ENCODE measurements at regions not wholly inside any gene's neighbourhood (a gene's known extent, or its start where the extent isn't known, plus 50 kb on each side); places are given as distances from the start of the nearest gene placed in this dataset.
"Not testable (repeated sequence)": the region's sequence is repeated elsewhere in the genome, so short reads cannot be mapped to it uniquely, and the experiment has no call there.

DNA sequence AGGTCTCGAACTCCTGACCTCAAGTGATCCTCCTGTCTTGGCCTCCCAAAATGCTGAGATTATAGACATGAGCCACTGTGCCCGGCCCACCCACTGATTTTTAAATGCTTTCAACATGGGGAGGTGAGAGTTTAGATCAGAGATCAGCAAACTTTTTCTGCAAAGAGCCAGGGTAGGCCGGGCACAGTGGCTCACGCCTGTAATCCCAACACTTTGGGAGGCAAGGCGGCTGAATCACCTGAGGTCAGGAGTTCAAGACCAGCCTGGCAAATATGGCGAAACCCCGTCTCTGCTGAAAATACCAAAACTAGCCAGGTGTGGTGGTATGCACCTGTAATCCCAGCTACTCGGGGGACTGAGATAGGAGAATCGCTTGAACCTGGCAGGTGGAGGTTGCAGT is 88.3 kb upstream of the LHX1 start:
- H3K27ac ChIP-seq (ENCODE audit: low read depth, low read length); H3K36me3 ChIP-seq (ENCODE audit: control insufficient read depth in 1 of 2, insufficient read depth in 2 of 2, low read length in 2 of 2); H3K9ac ChIP-seq (ENCODE audit: low read depth in 1 of 2, low read length in 2 of 2); H3K27me3 ChIP-seq (ENCODE audit: control insufficient read depth in 1 of 2, insufficient read depth in 2 of 2, low read length in 2 of 2); H3K4me1 ChIP-seq (ENCODE audit: control insufficient read depth in 1 of 2, insufficient read depth in 2 of 2, low read length in 2 of 2); H3K9me3 ChIP-seq (ENCODE audit: control insufficient read depth in 1 of 2, low read length in 2 of 2); H3K4me3 ChIP-seq (ENCODE audit: low read depth in 1 of 2, low read length in 2 of 2): not testable (repeated sequence)

DNA sequence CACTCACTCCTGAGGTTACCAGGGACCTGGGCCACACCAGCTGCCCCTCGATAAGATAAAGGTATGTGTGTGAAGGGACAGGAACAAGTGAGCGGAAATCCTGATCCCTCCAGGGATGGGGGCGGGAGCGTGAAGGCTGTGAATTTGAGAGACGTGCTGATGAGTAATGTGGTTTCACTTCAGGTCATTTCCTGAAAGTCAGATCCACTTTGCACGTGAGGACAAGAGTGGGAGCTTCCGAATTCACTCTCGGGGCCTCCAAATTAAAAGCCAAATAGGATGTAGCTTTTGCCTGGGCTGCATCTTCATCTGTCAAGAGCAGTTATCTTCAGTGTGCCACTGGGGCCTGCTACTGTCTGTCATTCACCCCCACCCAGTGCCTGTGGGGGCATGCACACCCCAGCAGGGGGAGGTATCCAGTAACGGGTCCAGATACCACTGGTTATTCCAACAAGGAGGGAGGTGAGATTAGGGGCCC is 87.4 kb upstream of the LHX1 start:
- Histone ChIP-seq H3K27ac (ENCODE audit: low read depth, low read length) (no peak overlapping the region), H3K9me3 (ENCODE audit: control insufficient read depth in 1 of 2, low read length in 2 of 2) (no peaks in the 10 kb centered on the region), H3K36me3 (ENCODE audit: control insufficient read depth in 1 of 2, insufficient read depth in 2 of 2, low read length in 2 of 2) (no peaks in the 10 kb centered on the region), H3K9ac (ENCODE audit: low read depth in 1 of 2, low read length in 2 of 2) (no peak overlapping the region), H3K4me3 (ENCODE audit: low read depth in 1 of 2, low read length in 2 of 2) (no peak overlapping the region), H3K4me1 (ENCODE audit: control insufficient read depth in 1 of 2, insufficient read depth in 2 of 2, low read length in 2 of 2) (no peaks in the 10 kb centered on the region), H3K27me3 (ENCODE audit: control insufficient read depth in 1 of 2, insufficient read depth in 2 of 2, low read length in 2 of 2) (peaks cover 0 to 5% of the 10 kb centered on the region in 2 donors)

DNA sequence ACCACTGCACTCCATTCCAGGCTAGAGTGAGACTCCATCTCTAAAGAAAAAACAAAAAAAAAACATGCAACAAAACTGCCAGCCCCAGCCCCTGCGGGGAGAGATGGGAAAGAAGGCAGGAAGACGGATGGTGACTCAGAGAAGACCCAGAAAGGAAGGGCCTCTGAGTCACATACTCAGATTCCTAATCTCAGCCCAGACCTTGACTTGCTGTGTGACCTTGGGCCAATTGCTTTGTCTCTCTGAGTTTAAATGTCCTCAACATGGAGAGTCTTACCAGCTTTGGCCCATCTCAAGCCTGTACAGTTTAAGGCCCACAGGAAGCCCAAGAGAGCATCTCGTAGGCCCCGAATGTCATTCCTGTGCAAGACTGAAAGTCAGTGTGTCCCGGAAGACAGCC is 86.5 kb upstream of the LHX1 start:
- Histone ChIP-seq H3K4me3 (ENCODE audit: low read depth in 1 of 2, low read length in 2 of 2) (no peak overlapping the region), H3K9ac (ENCODE audit: low read depth in 1 of 2, low read length in 2 of 2) (no peak overlapping the region), H3K27me3 (ENCODE audit: control insufficient read depth in 1 of 2, insufficient read depth in 2 of 2, low read length in 2 of 2) (peaks cover 3 to 7% of the 10 kb centered on the region in 2 donors), H3K9me3 (ENCODE audit: control insufficient read depth in 1 of 2, low read length in 2 of 2) (no peaks in the 10 kb centered on the region), H3K4me1 (ENCODE audit: control insufficient read depth in 1 of 2, insufficient read depth in 2 of 2, low read length in 2 of 2) (no peaks in the 10 kb centered on the region), H3K36me3 (ENCODE audit: control insufficient read depth in 1 of 2, insufficient read depth in 2 of 2, low read length in 2 of 2) (no peaks in the 10 kb centered on the region), H3K27ac (ENCODE audit: low read depth, low read length) (no peak overlapping the region)

DNA sequence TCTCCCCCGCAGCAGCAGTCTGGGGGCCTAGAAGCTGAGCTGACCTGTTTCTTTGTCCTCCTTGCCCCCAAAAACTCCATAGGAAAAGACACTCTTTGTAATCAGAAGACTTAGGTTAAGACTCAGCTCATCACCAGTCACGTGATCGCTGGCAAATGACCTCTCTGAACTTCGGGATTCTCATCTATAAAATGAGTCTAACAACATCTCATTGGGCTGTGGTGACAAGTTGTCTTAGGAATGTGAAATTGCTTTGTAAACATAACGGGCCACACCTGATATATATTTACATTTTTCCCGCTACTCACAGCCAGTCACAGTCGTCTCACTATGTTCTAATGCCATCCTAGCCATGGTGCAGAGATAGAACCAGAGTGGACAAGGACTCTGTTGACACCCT is 86.0 kb upstream of the LHX1 start:
- no peaks in the 10 kb centered on the region for H3K4me1 ChIP-seq (ENCODE audit: control insufficient read depth in 1 of 2, insufficient read depth in 2 of 2, low read length in 2 of 2)
- no peaks in the 10 kb centered on the region for H3K36me3 ChIP-seq (ENCODE audit: control insufficient read depth in 1 of 2, insufficient read depth in 2 of 2, low read length in 2 of 2)
- no peaks in the 10 kb centered on the region for H3K9me3 ChIP-seq (ENCODE audit: control insufficient read depth in 1 of 2, low read length in 2 of 2)
- H3K9ac ChIP-seq (ENCODE audit: low read depth in 1 of 2, low read length in 2 of 2), result no peak overlapping the region
- H3K27ac ChIP-seq (ENCODE audit: low read depth, low read length), result no peak overlapping the region
- peaks cover 3 to 10% of the 10 kb centered on the region in 2 donors for H3K27me3 ChIP-seq (ENCODE audit: control insufficient read depth in 1 of 2, insufficient read depth in 2 of 2, low read length in 2 of 2)
- H3K4me3 ChIP-seq (ENCODE audit: low read depth in 1 of 2, low read length in 2 of 2), result no peak overlapping the region

DNA sequence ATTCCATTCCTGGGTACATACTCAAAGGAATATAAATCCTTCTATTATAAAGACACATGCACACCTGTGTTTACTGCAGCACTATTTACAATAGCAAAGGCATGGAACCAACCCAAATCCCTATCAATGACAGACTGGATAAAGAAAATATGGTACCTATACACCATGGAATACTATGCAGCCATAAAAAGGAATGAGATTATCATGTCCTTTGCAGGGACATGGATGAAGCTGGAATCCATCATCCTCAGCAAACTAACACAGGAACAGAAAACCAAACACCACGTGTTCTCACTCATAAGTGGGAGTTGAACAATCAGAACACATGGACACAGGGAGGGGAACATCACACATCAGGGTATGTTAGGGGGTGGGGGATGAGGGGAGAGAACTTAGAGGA is 84.8 kb upstream of the LHX1 start:
- not testable (repeated sequence) for H3K9me3 ChIP-seq (ENCODE audit: control insufficient read depth in 1 of 2, low read length in 2 of 2); H3K4me3 ChIP-seq (ENCODE audit: low read depth in 1 of 2, low read length in 2 of 2); H3K27ac ChIP-seq (ENCODE audit: low read depth, low read length); H3K4me1 ChIP-seq (ENCODE audit: control insufficient read depth in 1 of 2, insufficient read depth in 2 of 2, low read length in 2 of 2); H3K9ac ChIP-seq (ENCODE audit: low read depth in 1 of 2, low read length in 2 of 2); H3K36me3 ChIP-seq (ENCODE audit: control insufficient read depth in 1 of 2, insufficient read depth in 2 of 2, low read length in 2 of 2)
- peaks cover 6 to 19% of the 10 kb centered on the region in 2 donors for H3K27me3 ChIP-seq (ENCODE audit: control insufficient read depth in 1 of 2, insufficient read depth in 2 of 2, low read length in 2 of 2)

DNA sequence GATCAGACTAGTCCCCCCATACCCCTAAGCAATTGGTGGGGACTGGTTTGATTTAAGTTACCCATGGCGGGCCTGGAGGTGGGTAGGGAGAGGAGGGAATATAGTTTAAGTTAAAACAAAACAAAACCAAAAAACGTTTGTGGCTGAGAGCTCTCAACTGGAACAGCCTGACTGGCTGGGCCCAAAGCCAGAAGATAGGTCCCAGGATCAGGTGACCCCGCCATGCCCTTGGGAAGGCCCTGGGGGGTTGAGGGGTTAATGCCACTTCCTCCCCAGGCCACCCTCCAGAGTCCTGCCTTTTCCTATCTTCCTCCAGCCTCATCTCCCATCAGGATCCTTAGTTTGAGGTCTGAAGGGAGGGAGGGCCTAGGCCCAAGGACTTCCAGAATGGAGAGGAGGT is 82.3 kb upstream of the LHX1 start:
- Histone ChIP-seq H3K4me1 (ENCODE audit: control insufficient read depth in 1 of 2, insufficient read depth in 2 of 2, low read length in 2 of 2) (no peaks in the 10 kb centered on the region), H3K4me3 (ENCODE audit: low read depth in 1 of 2, low read length in 2 of 2) (no peak overlapping the region), H3K36me3 (ENCODE audit: control insufficient read depth in 1 of 2, insufficient read depth in 2 of 2, low read length in 2 of 2) (no peaks in the 10 kb centered on the region), H3K9me3 (ENCODE audit: control insufficient read depth in 1 of 2, low read length in 2 of 2) (no peaks in the 10 kb centered on the region), H3K27me3 (ENCODE audit: control insufficient read depth in 1 of 2, insufficient read depth in 2 of 2, low read length in 2 of 2) (peaks cover 7 to 23% of the 10 kb centered on the region in 2 donors), H3K9ac (ENCODE audit: low read depth in 1 of 2, low read length in 2 of 2) (no peak overlapping the region), H3K27ac (ENCODE audit: low read depth, low read length) (no peak overlapping the region)

DNA sequence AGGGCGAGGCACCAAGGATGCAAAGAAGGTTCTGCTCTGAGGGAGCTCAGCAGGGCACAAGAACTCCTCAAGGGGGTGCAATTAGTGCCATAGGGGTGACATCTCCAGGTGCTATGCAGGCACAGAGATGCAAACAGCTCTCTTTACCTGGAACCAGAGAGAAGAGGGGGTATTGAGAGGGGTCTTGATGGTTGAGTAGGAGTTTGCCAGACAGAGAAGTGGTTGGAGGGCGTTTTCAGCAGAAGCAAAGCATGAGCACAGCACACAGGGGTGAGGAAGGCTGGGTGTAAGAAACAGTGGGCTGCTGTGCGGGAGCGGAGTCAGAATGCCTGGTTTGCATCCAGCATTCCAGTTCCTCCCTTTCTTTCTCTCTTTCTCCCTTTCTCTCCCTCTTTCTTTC is 81.8 kb upstream of the LHX1 start:
- no peaks in the 10 kb centered on the region for H3K36me3 ChIP-seq (ENCODE audit: control insufficient read depth in 1 of 2, insufficient read depth in 2 of 2, low read length in 2 of 2)
- no peak overlapping the region for H3K27ac ChIP-seq (ENCODE audit: low read depth, low read length)
- H3K4me1 ChIP-seq (ENCODE audit: control insufficient read depth in 1 of 2, insufficient read depth in 2 of 2, low read length in 2 of 2), result no peaks in the 10 kb centered on the region
- H3K9ac ChIP-seq (ENCODE audit: low read depth in 1 of 2, low read length in 2 of 2), result no peak overlapping the region
- no peak overlapping the region for H3K4me3 ChIP-seq (ENCODE audit: low read depth in 1 of 2, low read length in 2 of 2)
- H3K9me3 ChIP-seq (ENCODE audit: control insufficient read depth in 1 of 2, low read length in 2 of 2), result no peaks in the 10 kb centered on the region
- peaks cover 10 to 23% of the 10 kb centered on the region in 2 donors for H3K27me3 ChIP-seq (ENCODE audit: control insufficient read depth in 1 of 2, insufficient read depth in 2 of 2, low read length in 2 of 2)

DNA sequence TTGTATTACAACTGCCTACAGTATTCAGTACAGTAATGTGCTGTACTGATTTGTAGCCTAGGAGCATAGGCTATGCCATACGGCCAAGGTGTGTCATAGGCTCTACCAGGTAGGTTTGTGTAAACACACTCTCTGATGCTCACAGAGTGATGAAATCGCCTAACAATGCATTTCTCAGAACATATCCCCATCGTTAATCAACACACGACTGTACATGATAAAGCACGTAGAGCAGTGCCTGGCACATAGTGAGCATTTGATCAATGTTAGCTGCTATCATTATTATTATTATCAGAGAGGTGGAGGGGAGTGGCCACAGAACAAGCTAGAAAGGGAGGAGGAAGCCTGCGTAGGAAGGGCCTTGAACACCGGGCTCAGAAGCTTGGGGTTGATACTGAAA is 81.1 kb upstream of the LHX1 start:
- H3K9me3 ChIP-seq (ENCODE audit: control insufficient read depth in 1 of 2, low read length in 2 of 2), result no peaks in the 10 kb centered on the region
- no peak overlapping the region for H3K9ac ChIP-seq (ENCODE audit: low read depth in 1 of 2, low read length in 2 of 2)
- H3K27ac ChIP-seq (ENCODE audit: low read depth, low read length), result no peak overlapping the region
- no peaks in the 10 kb centered on the region for H3K4me1 ChIP-seq (ENCODE audit: control insufficient read depth in 1 of 2, insufficient read depth in 2 of 2, low read length in 2 of 2)
- H3K27me3 ChIP-seq (ENCODE audit: control insufficient read depth in 1 of 2, insufficient read depth in 2 of 2, low read length in 2 of 2), result peaks cover 10 to 23% of the 10 kb centered on the region in 2 donors
- no peaks in the 10 kb centered on the region for H3K36me3 ChIP-seq (ENCODE audit: control insufficient read depth in 1 of 2, insufficient read depth in 2 of 2, low read length in 2 of 2)
- H3K4me3 ChIP-seq (ENCODE audit: low read depth in 1 of 2, low read length in 2 of 2), result no peak overlapping the region

DNA sequence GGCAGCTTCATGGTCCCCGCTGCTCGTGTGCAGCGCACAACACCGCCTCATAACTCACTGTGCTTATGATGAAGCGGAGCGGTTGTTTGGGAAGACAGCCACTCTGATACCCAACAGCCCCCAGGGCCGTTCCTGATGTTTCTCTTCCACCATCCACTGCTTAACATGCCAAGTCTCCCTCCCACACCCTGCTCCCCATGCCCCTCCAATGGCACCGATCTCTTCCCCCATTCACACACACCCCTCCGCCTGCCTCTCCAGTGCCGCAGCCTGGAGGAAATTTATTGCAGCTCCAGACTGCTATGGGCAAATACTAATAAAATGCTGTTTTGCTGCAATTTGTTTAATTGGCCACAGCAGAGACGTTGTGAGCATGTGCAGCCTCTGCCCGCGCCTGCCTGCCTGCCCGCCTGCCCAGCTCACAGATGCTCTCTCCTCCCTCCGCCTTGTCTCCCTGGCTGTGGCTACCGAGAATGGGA is 80.3 kb upstream of the LHX1 start:
- H3K4me1 ChIP-seq (ENCODE audit: control insufficient read depth in 1 of 2, insufficient read depth in 2 of 2, low read length in 2 of 2), result no peaks in the 10 kb centered on the region
- no peak overlapping the region for H3K4me3 ChIP-seq (ENCODE audit: low read depth in 1 of 2, low read length in 2 of 2)
- no peak overlapping the region for H3K9ac ChIP-seq (ENCODE audit: low read depth in 1 of 2, low read length in 2 of 2)
- peaks cover 10 to 23% of the 10 kb centered on the region in 2 donors for H3K27me3 ChIP-seq (ENCODE audit: control insufficient read depth in 1 of 2, insufficient read depth in 2 of 2, low read length in 2 of 2)
- no peaks in the 10 kb centered on the region for H3K9me3 ChIP-seq (ENCODE audit: control insufficient read depth in 1 of 2, low read length in 2 of 2)
- no peaks in the 10 kb centered on the region for H3K36me3 ChIP-seq (ENCODE audit: control insufficient read depth in 1 of 2, insufficient read depth in 2 of 2, low read length in 2 of 2)
- no peak overlapping the region for H3K27ac ChIP-seq (ENCODE audit: low read depth, low read length)

DNA sequence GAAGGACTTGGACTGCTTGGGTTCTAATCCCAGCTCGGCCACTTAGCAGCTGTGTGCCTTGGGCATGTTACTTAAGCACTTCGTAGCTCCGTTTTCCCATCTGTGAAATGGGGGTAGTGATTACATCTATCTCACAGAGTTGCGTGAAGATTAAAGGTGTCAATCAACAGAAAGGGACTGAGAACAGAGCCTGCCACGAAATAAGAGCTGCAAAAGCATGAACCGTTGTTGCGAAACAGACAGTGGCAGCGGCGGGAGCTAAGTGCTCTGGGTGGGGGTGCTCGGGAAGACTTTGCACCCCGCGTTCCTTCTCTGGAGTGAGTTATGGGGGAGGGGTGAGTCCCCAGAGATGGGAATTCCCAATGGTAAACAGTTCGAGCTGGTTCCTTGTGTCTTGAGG is 79.6 kb upstream of the LHX1 start:
- H3K9ac ChIP-seq (ENCODE audit: low read depth in 1 of 2, low read length in 2 of 2), result no peak overlapping the region
- no peak overlapping the region for H3K4me3 ChIP-seq (ENCODE audit: low read depth in 1 of 2, low read length in 2 of 2)
- peaks cover 10 to 23% of the 10 kb centered on the region in 2 donors for H3K27me3 ChIP-seq (ENCODE audit: control insufficient read depth in 1 of 2, insufficient read depth in 2 of 2, low read length in 2 of 2)
- no peaks in the 10 kb centered on the region for H3K4me1 ChIP-seq (ENCODE audit: control insufficient read depth in 1 of 2, insufficient read depth in 2 of 2, low read length in 2 of 2)
- no peak overlapping the region for H3K27ac ChIP-seq (ENCODE audit: low read depth, low read length)
- no peaks in the 10 kb centered on the region for H3K9me3 ChIP-seq (ENCODE audit: control insufficient read depth in 1 of 2, low read length in 2 of 2)
- no peaks in the 10 kb centered on the region for H3K36me3 ChIP-seq (ENCODE audit: control insufficient read depth in 1 of 2, insufficient read depth in 2 of 2, low read length in 2 of 2)

Data from duodenal mucosa (tissue), 2 donors.